Activated effector memory CD4-positive, alpha-beta T cell treated with anti-CD3 and anti-CD28 coated beads, Interleukin-2, amount 50 U/mL, for 16 hours (primary cell): ENCODE measurements at regions not wholly inside any gene's neighbourhood (a gene's known extent, or its start where the extent isn't known, plus 50 kb on each side); places are given as distances from the start of the nearest gene placed in this dataset.

Experiments used
- DNase-seq: peaks from one replicate; pipeline ENCODE4 v3.0.0-alpha.2; 2020

DNA sequence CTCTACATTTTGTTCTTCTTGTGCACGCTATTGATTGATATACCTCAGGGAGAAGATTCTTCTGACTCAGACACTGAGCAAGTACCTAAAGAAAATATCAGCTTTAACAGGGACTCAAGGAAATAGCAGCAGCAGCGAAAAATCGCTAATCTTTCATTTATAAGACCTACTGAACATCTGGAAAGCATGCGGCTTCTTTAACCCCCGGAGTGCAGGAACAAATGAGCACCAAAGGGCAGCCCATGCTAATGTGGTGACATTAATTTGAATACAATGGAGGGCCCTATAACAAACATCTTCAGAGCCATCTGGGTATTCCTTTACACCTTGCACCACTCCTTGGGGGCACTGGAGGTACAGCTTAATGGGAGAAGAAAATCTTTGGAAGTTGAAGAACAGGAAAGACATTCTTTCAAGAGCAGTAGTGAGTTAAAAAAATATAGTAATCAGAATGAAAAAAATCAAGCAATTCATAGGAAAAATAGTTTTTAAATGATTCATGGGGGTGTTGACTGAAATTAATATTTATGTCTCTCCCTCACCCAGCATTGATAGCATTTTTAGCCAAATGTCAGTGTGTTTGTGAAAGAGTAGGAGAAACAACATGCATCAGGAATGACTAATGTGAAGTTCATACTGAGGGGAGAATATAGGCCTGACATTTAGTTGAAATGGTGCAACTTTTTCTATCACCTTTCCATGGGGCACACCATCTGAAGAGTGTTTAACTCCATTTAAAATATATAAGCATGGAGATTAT lies 281.7 kb downstream of the HRH4 start:
- no peak for DNase-seq

DNA sequence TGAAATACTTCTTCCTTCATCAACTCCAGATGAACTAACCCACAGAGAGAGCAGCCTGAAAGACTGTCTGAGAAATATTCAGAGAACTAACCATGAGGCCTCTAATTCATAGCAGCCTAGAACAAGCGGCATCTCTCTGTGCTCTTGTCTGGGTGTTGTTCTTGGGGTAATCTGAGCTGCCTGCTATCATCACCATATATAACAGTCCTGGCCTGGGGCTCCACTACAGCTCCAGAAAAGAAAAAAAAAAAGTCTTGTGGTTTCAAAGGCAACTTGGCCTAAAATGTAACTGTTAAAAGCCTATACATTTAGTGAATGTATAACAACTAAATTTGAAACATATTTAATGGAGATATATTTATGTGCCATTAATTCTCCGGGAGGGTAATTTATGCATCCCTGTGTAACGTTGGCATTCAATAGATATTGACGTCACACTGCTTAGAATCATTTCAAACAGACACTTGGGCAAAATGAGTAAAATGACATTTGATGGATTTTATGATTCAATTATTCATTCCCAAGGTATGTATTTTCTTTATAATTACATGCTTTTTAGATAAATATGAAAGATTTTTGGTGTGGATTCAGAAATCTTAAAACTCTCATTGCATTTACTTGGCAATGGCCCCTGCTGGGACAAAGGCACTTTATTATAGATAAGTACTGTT lies 294.3 kb downstream of the HRH4 start:
- no peak for DNase-seq

DNA sequence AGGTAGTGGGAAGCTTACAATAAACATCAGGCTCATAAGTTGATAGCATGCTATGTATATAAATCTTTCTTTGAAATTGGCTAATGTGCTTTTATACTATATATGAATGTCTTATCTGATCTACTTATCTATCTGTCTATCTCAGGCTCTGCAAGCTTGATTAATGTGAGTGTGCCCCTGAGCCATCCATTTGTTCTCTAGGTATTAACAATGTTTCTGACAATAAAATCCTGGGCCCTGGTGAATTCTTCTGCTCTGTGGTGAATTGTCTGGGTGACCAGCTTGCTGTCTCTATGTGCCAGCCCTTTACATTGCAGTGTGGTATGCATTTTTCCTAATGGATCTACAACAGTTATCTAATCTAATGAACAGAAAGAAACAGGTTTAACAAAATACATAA lies 295.9 kb downstream of the HRH4 start:
- no peak for DNase-seq

DNA sequence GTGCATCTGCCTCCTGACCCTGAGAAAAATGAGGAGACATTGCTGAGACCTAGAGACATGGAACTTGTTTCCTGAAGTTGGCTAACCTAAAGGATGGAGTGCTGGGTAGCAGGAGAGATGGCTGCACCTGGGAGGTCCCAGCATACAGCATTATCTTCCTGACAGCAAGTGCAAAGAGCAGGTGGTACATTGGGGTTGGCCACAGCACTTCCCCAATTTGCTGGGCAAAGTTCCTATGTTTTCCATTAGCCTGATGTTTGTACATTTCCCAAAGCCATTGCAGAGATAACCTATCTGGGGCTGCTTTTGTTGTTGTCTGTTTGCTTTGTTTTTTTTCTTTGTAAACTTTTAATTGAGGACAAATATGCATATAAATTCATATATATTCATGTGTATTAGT lies 296.7 kb downstream of the HRH4 start:
- no peak for DNase-seq

DNA sequence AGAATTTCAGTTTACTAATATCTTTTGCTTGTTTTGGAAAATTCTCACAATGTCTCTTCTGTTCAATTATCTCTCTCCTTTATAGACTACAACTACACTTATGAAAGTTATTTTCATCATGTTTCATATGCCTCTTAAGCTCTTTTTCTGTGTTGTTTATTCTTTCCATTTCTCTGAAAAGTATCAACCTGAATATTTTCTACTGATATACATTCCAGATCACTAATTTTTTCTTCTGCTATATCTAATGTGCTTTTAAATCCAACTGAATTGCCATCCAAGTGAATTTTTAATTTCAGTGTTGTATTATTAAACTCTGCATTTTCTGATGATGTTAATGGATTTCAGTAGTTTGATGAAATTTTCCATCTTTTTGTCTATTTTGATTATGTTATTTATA lies 301.3 kb downstream of the HRH4 start:
- no peak for DNase-seq

DNA sequence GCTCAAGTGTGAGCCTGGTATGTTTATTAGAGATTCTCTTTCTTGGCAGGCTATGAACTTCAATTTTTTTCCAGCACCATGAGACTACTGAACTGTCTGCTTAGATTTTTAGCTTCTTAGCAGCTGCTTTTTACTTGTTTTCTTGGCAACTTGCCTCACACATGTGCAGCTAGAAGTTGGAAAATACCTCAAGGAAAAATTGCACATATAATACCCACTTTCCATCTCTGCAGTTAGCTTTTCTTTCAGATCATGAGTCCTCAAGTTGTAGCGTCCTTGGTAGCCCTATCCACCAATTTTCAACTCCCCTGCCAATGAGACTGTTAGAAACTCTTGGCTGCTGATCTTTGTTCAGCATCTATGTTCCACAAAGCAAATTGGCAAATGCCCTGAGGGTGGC lies 302.1 kb downstream of the HRH4 start:
- no peak for DNase-seq

DNA sequence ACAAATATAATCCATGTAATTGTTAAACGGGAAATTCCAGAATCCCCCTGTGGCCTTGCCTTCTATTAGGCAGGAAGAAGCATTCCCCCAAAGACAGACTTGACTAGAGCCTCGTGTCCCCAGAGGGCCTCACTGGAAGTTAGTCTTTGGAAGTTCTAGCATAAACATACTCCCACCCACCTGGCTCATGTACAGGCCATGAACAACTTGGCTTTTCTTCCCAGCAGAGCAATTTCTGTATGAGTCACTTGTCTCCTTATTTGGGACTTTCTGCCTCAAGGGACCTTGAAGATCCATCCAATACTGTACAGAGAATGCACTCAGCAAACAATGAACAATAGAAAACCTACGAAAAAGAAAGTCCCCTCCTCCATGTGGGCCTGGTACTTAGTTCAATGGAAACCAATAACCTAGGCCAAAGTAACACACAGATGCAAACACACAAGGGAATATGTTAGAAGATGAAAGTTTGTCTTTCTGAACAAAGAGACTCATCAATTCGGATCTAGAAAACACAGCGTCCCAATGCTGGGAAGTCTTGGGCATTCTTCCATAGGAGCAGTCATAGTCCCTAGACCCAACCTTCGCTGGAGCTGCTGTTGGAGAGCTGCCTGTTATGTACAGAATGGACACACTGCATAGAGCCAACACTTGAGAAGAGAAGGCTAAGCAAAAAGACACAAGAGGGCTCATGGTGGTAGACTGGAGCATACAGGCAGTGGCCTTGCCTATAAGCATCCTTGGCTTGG lies 303.5 kb downstream of the HRH4 start:
- no peak for DNase-seq

DNA sequence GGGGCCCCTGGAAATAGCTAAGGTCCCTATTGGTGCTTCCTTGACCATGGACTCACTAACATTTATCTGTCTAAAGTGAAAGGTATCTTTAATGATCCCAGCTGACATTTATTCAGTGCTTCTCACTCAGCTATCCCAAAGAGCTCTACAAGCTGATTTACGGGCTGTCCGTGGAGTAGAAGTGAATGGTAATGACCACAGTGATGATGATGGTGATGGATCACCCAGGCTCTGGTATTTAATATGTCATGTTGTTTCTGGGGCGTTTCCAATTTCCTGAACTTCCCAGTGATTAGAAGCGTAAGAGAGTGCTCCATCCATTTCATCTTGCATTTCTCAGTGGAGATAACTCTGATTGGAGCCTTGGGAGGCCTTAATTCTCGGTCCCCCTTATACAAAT lies 304.3 kb downstream of the HRH4 start:
- DNase-seq, result no peak

DNA sequence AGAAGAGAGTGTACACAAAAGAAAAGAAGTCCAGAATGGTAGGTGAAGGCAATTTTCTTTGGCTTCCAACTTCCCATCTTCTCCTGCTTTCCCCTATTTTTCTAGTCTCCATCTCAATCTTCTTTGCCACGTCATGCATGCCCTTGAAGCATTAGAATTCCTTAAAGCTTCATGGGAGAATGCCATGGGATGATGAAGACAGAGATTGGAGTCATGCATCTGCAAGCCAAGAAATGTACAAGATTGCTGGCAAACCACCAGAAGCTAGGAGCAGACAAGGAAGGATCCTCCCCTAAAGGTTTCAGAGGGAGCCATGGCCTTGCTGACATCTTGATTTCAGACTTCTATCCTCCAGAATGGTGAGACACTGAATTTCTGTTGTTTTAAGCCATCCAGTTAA lies 305.9 kb downstream of the HRH4 start:
- DNase-seq, result no peak

DNA sequence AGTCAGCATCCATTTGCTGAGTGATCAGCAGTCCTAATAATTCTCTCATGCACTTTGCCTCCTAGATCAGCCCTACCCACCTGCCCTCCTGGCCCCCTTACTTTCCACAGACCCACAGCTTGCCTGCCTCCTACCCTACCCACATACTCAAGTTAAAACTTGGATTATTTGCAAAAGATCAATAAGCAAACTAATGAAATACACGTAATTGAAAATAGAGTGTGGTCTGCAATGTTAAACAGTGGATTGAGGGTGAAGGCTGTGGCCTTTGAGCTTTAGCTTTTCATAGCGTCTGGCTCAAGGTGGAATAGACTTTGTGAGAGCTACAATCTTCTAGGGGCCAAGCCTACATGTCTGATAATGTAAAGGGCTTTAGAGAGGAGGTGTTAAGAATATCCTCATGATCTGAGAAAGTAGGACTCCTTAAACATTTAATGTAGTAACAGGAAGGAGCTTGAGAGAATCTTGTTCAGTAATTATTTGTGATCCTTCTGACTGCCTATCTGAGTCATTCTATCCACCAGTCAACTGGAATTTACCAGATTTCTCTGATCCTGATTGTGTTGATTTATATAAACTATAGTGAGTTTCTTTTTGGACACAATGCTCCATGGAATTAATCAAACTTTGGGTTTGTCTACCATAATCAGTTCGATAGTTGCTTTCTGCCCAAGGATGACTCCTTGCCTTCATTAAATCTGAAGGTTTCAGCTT lies 310.0 kb downstream of the HRH4 start:
- no peak for DNase-seq

DNA sequence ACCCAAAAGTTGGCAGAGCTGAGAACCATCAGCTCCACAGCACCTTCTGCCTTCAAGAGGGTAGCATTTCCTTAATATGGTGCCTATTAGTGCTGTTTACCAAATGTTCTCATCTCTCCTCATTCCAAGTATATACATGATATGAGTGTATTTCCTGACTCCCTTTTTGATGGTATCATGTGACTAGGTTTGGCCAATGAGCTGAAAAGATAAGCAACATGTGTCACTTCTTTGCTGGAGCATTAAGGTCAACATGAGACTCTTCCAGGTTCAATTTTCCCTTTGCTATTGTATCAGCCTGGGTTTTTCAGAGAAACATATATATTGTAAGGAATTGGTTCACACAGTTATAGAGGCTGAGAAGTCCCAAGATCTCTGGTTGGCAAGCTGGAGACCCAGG lies 310.9 kb downstream of the HRH4 start:
- no peak for DNase-seq

DNA sequence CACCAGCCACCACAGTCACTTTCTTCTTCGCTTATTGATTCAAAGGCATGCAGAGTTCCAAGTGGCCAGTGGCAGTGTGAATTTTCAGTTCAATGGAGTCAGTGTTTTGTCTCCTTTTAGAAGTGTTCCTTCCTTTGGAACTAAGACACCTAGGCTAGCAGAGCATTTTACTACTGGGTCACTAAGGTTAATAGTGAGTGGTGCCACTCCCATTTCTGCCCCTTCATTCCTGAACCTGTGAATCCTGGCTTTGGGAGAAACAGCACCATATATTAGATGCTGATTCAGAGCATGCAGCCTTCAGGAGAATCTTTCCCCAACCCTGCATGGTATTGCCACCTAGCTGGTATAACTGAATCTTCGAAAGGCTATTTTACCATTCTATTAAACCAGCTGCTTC lies 312.7 kb downstream of the HRH4 start:
- no peak for DNase-seq

DNA sequence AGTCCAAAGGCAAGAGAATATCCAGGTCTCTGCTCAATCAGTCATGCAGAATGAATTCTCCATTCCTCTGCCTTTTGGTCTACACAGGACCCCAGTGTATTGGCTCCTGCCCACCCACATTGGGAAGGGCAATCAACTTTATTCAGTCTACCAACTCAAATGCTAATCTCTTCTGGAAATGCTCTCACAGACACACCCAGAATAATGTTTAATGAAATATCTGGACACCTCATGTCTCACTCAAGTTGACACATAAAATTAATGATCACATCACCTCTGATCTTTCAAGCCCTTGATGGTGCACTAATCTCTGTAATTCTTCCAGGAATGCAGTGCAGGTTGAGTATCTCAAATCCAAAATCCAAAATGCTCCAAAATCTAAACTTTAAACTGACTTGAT lies 315.6 kb downstream of the HRH4 start:
- DNase-seq, result no peak

DNA sequence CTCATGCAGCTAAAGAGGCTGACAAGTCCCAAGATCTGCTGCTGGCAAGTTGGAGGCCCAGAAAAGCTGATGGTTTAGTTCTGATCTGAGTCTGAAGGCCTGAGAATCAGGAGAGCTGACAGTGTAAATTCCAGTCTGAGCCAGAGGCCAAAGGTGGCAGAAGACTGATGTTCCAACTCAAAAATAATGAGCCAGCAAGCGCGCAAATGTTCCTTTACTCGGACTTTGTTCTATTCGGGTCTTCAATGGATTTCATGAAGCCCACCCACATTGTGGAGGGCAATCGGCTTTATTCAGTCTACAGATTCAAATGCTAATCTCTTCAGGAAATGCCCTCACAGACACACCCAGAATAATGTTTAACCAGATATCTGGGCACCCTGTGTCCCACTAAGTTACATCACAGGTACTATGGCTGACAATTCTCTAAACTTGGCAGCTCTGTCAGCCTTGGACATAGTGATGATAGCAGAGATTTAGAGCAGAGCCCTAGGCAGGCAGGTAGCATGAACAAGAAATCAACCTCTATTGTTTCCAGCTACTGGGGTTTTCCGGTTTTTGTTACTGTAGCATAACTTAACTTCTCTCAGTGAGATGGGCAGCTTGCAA lies 318.5 kb downstream of the HRH4 start:
- DNase-seq, result no peak

DNA sequence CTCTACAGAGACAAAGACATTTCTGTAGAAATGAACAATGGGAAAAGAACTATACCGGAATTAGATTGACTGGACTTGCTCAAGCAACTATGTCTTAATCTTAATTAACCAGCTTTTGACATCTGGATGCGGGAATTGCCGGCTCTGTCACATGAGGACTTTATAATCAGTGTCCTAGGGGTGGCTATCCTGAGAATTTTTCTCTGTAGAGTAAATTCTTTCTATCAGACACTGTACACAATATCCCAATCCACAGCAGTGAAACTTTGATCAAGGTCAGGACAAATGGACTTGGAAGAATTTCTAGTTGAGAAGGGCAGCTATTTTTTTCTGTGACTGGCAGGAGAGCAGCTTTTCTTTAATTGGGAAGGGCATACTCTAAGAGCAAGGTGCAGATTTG lies 322.1 kb downstream of the HRH4 start:
- no peak for DNase-seq

DNA sequence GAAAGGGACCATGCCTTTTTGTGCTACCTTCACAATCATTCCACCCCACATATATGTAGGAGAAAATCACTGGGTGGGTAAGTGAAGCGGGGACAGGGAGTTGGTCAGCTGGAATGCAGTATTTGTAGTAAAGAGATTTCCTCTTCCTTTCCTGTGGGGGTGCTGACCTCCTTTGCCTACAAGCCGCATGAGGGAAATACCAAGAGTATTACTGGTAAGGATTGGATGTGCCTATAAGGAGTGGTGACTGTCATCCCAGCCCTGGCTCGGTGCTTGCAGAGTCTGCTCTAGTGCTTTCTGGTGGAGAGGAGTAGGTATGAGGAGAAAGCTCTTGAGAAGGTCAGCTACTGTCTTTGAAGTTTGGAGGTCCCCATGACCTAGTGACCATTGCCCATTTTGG lies 324.6 kb downstream of the HRH4 start:
- no peak for DNase-seq

DNA sequence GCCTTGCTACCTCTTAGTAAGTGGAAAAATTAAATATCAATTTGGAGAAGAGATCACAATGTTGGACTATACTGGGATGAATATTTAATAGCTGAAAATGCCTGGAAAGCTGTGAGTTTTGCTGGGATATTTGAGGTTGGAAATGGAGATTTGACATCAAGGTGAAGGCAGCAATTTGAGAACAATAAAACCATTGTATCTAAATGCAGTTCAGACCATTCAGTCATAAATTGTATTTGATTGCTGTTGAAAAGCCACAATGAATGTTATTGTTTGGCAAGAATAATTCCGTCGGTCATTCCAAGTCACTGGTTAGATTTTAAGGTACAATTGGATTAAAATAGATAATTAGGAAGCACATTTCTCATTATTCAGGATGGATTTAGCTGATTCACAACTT lies 325.6 kb downstream of the HRH4 start:
- DNase-seq, result no peak

DNA sequence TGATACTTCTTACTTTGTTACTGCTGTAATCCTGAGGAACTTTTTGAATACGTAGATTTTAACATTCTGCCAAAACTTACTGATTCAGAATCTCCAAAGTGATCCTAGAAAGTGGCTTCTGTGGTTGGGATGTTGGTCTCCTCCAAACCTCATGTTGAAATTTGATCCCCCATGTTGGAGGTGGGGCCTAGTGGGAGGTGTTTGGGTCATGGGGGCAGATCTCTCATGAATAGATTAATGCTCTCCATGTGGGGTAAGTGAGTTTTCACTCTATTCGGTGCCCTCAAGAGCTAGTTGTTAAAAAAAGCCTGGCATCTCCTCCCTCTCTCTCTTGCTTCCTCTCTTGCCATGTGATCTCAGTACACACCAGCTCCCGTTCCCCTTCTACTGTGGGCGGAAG lies 329.9 kb downstream of the HRH4 start:
- no peak for DNase-seq

DNA sequence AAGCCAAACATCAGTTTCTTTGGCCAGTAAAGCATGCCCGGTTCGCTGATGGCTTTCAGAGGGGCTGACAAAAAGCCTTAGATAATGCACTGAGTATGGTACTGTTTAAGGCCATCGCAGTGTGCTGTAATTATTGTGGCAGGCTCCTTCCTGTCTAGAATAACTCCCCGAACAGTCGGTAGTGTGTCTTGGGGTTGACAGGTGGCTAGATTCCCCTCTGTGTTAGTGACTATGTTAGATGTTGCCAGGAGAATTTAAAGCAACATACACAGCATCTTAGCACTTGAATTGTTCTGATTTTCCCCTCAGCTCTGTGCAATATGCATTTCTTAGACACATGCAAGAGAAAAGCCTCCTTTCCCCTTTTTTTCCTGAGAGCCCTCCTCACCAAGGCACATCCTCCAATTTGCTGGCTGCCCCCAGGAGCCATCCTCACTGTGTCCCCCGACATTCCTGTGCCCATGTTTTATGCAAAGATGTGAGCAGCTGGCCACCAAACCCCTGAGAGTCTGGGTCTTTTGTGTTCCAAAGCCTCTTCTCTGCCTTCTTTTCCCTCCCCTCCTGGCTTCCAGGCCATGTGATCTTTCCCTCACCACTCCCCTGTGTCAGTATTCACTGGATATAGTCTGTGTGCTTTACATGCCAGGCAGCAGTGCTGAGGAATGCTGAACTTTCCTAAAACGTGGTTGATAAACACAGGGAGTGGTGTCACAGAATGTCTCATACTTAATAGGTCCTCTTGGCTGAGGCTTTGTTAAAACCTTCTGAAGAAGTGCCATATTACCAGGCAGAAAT lies 331.5 kb downstream of the HRH4 start:
- DNase-seq, result no peak

DNA sequence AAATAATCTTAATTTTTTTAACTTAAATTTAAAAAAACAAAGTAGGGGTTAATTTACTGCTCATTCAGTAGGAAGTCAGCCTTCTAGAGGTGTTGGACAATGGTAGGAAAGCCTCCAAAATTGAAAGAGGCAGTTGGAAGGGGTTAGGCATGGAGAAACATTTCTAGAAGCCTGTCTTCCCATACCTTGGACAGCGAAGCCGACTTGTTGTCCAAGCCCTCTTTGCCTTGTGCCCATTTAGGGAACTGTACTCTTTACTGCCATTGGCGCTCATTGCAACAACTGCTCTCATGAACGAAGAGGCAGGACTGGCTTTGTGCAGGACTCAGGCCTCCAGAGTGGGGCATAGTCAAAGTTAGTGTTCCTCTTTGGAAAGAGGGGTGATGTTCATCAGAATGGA lies 333.3 kb downstream of the HRH4 start:
- DNase-seq, result no peak

DNA sequence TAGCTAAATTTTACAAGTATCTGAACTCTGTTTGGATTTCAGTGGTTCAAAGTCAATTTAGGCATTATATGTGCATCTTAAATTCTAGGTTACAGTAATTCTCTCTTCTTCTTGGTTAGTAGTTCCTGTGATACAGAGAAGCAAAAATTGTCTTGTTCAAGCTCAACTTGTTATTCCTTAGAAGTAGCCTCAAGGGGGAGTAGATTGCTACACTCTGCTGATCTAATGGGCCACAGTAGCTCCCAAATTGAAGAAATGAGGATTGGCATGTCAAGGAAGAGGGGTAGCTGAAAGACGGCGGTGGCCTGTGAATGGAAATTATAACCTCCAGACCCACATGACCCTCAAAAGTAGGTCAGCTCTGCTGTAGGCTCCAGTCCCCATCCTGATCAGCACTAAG lies 334.7 kb downstream of the HRH4 start:
- DNase-seq, result no peak

DNA sequence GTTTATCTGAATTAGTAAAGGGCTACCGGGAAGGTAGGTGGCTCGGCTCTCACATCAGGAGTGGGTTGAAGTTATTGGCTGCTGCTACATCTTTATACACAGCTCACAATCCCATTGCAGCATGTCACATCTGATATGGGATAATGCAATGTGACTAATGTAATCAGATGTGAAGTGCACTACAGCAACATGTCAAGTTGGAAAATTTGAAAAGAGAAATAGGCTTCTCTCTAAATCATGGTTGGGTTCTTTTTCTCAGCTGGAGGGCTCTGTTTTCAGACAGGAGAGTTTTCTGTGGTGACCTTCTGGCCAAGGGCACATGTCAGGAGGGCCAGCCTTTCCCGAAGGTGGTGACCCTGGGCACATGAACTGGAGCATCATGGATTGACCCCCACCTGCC lies 337.5 kb downstream of the HRH4 start:
- no peak for DNase-seq
